ENCODE measurements at regions not wholly inside any gene's neighbourhood (a gene's known extent, or its start where the extent isn't known, plus 50 kb on each side); places are given as distances from the start of the nearest gene placed in this dataset.

- no peak for DNase-seq
Measured at GRCh38 chr4:18931643-18932377, 910.3 kb upstream of the LCORL start.

DNA sequence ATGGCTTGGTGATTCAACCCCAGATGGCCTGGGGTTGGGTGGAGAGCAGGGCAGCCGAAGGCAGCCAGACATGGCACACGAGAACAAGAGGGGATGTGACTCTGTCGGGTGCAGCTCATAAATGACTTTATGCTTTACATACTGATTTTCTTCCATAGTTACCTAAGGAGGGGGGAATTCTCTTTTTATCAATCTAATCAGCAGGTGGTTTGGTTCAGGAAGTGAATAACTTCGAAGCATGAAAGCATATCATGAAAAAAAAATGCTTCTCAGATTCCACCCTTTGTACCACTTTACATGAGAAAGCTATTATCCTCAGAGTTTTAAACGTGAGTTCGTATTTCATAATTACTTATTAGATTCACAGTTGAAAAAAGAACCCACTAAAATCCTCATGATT, 908.9 kb upstream of the LCORL start:
- no peak for DNase-seq

GRCh38 chr4:18923496-18924161, 902.1 kb upstream of the LCORL start:
- no peak for DNase-seq

DNA sequence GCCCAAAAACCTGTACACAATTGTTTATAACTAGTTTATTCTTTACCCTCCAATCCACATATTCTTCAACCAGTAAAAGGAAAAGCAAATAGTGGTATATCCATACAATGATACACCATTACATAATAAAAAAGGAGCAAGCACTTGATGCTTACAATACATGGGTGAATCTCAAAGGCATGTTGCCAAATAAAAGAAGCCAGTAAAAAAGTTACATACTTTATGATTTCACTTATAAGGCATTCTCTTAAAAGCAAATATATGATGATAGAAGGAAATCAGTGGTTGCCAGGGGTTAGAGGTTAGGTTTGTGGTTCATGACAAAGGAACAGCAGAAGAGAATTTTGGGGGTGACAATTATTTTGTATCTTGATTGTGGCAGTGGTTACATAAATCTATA, 896.1 kb upstream of the LCORL start:
- DNase-seq: no peak

DNA sequence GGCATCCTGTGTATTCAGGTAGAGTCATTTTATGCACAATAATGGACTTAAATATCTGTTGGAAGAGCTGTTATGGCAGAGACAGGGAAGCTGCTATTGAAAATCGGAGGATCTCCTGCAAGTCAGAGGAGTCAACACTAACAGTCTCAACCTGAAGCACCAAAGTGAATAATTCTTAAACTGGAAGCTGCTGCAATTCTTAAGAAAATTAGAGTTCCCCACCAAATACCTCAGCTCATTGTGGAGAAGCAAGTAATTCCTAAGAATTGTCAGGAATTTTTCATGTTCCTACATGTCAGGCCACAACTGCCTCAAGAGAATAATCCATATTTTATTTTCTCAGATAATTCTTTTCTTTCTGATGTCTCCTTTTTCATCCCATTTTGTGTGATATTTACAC, 892.6 kb upstream of the LCORL start:
- no peak for DNase-seq

GRCh38 chr4:18894928-18895327, 873.4 kb upstream of the LCORL start:
- DNase-seq: no peak

GRCh38 chr4:18882468-18882867, 860.9 kb upstream of the LCORL start:
- no peak for DNase-seq

- no peak for DNase-seq
Measured at GRCh38 chr4:18881556-18881955, 860.0 kb upstream of the LCORL start.

DNA sequence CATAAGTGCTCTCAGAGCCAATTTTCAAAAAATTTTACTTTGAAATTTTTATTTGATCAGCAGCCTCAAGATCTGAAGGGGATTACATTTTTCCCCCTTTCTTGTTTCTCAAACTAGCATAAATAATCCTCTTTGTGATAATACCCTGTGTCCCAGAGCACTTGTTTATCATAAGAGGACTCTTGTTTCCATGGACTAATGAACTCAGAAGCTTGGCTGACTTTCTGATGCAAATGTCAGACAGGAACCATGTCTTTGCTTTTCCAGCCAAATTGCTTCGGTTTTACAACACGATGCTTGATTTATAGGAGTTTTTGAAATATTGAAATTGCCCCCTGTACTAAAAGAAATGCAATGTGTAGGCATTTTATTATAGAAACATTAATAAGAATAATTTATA, 859.3 kb upstream of the LCORL start:
- DNase-seq: no peak

DNA sequence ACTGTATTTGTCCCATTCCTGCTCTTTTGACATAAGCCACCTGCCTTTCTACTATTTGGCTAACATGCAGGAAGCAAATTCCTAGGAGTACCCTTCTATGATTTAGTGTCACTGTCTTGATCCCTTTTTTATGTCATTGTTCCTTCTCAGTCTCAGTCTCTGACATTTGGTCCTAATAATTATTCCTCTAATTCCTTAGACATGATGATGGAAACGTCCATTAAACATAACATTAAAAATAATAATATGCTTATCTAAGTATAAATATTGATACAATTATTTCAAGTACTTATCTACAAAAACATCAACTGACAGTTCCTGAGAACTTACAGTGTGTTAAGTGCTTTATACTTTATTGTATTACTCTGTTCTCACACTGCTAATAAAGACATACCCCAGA, 857.0 kb upstream of the LCORL start:
- no peak for DNase-seq

DNA sequence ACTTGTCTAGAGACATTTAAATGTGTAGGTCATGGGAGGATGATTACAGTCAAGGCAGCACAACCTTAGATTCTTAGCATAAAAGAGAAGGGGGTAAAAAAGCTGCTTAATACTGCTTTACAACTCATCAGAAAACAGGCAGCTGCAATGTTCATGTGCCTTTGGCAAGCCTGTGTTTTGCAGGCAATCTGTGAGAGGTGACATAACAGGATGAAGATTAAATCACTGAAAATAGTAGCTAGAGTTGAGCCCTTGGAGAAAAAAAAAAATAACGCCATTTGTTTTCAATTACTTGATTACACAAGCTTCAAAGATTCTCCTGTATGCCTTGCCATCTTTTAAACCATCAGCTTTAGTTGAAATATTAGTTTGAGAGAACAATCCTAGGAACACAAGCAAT, 847.6 kb upstream of the LCORL start:
- DNase-seq: no peak

DNA sequence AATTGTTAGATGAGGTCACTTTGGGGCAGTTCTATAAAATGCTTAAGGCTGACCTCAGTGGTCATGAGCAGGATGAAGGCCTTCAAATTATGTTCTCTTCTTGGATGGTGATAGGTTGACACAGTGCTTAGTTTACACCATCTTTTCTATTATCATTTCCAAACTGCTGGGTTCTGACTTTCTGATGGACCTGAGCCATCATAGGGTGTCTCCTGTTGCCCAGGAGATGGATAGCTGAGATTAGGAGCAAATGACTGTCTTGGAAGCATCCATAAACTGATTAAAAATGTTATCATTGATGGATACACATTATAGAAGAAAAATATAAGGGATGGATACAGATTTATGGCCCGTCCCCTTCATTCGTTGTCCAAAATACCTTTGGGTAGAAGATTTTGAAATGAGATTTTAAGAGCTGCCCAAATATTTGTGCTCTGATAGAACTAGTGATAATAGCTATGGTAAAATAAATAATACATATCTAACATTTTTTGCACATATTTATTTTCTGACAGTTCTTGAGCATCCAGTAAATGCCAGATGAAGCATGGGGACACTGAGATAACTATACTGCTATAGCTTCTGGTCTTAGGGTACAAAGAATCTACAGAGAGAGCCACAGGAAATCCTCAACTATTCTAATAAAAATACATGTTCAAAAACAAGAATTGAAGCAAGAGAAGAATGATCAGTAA, 839.4 kb upstream of the LCORL start:
- no peak for DNase-seq

- no peak for DNase-seq
Measured at GRCh38 chr4:18859468-18859867, 837.9 kb upstream of the LCORL start.

DNA sequence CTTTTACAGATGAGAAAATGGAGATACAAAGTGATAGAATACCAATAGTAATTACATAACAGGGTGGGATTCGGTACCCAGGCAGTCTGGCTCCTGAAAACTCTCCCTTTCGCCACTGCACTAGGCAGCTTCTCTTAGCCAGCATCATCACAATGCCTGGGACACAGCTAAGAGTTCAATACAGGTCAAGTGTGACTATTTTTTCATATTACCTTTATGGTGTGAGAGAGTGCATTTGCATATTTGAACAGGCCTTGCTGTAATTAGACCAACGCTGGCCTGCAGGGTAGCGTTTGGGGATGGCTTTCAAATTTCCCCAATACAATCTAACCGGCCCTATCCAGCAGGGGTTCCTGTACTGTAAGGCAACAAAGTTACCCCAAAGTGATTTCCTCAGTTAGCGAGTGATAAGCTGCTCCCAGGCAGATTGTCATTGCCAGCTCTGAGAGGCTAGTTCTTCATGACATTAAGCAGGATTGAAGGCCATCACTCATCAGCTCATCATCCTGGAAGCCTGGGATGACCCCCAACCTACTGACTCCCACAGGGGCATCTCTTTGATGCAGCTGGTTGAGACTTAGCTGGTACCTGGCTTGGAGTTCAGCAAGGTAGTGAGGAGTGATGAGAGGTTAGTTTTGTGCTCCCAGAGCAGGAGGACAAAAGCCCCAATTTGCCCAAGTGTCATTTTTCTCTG, 836.8 kb upstream of the LCORL start:
- DNase-seq: no peak

DNA sequence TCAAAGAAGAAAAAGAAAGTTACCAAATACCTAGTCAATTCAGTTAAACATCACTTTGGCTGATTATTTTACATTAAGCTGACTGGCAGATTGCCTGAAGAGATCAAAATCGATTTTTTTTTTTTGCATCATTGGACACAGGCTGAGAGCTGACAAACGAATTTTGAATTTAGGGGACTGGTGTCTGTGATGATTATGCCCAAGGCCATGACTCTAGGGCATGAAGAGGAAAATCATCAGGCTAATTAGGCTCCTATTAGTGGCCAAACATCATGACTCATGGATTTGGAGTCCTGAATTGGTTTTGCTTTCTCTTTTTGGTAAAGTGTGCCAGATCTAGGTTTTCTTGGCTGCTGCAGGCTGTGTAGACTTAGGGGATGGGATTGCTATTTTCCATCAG, 829.3 kb upstream of the LCORL start:
- no peak for DNase-seq

- DNase-seq: no peak
Measured at GRCh38 chr4:18847249-18847890, 825.8 kb upstream of the LCORL start.

DNA sequence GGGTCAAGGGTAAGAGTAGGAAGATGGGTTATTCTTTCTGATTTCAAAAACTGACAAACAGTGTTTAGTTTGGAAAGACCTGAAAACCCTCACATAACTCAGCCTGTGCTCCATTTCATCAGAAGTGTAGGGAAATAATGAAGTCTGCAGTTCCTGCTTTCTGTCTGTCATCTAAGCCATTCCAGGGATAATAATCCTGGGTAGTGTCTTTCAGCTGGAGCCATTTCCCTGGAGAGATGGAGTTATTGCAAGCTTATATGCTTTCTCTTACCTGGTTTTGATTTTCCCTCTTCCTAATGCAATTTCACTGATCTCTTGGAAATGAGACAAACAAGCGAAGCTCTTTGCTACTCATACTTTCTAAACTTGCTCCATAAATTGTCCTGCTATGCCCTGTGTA, 824.8 kb upstream of the LCORL start:
- DNase-seq: no peak

GRCh38 chr4:18844726-18845125, 823.2 kb upstream of the LCORL start:
- DNase-seq: no peak

DNA sequence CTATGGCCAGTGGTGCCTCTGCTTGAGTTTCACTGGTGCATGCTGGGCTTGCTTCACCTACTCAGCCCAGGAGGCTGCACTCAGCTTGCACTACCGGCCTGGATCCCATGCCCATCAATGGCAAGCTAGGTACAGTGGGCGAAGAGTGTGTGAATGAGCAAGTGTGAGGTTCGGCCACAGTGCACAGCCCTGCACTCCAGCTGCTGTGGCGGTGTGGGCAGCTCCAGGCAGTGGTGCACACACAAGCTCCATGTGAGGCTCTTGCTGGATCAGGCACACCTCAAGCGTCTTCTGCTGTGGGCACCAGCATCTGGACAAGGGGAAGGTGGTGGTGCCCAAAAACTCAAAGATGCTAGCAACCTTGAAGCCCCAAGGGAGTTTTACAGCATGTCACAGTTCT, 820.9 kb upstream of the LCORL start:
- no peak for DNase-seq

- DNase-seq: no peak
Measured at GRCh38 chr4:18840481-18840880, 818.9 kb upstream of the LCORL start.

DNA sequence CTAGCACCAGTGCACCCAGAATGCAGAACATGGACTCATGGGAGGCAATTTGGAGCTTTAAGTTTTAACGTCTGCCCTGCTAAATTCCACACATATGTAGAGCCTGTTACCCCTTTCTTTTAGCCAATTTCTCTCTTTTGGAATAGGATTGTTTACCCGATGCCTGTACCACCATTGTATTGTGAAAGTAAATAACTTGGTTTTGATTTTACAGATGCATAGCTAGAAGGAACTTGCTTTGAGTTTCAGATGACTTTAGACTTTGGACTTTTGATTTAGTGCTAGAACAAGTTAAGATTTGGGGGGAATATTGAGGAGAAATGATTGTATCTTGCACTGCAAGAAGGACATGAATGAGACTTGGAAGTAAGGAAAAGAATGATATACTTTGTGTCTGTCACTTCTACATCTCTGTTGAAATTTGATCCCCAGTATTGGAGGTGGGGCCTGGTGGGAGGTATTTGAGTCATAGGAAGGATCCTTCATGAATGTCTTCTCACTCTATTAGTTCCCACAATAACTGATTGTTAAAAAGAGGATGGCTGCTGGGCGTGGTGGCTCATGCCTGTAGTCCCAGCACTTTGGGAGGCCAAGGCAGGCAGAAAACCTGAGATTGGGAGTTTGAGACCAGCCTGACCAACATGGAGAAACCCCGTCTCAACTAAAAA, 794.8 kb upstream of the LCORL start:
- DNase-seq: no peak

- no peak for DNase-seq
Measured at GRCh38 chr4:18815779-18816173, 794.2 kb upstream of the LCORL start.

All from effector CD8-positive, alpha-beta T cell (primary cell).